ENCODE measurements at regions not wholly inside any gene's neighbourhood (a gene's known extent, or its start where the extent isn't known, plus 50 kb on each side); places are given as distances from the start of the nearest gene placed in this dataset.
A peak's percentile ranks its signal among the peaks of the same experiment; 100 is the strongest.

DNA sequence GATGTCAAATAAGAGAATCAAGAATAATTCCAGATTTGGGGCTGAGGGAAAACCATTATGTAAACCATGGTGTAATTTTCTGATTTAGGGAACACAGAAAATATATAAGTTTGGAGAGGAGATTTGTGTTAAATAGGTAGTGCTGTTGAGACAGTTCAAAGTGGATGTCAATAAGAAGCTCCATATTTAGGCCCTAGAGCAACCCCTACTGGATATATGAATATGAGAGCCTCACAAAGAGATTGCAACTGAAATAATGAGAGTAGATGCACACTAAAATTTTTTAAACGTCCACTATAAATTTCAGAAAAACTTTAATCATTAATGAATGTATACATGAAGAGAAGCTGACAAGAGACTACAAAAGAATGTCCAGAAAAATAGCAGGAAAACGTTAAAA lies 1447.8 kb upstream of the PRMT6 start:
- in situ Hi-C loops (cut with HindIII; ENCODE audit: extremely low pct_ligation_motif_present, low pct_unique_long_range_greater_than_20kb), result no loop called here

More for the DNA sequence above, 1447.8 kb upstream of the PRMT6 start:
- no TSS peak for BruUV-seq (replicated peaks)
- intact Hi-C loops (cut with micrococcal nuclease; ENCODE audit: unreplicated experiment), result loop anchor here (5.0 kb wide), 2 partner anchors 184 to 826 kb away; no protein-coding TSS in a partner anchor
- ATAC-seq (peak; percentile 63), FAIRE-seq (no peak), DNase-seq (ENCODE audit: low spot score) (peak; percentile 4)
- Histone ChIP-seq H3K27me3 (ENCODE audit: control insufficient read depth in 1 of 2, insufficient read depth in 2 of 2, low read length in 2 of 2) (no peaks in the 10 kb centered on the region), H3K4me3 (replicated peaks in 1 of 3; ENCODE audit: insufficient read depth in 1 of 3, low read depth in 2 of 3, low read length in 3 of 3) (no peak overlapping the region), H3K4me1 (ENCODE audit: insufficient read depth, low read length) (no peaks in the 10 kb centered on the region), H3K9me3 (ENCODE audit: low read length) (no peaks in the 10 kb centered on the region), H4K20me1 (ENCODE audit: insufficient read depth, low read length) (no peaks in the 10 kb centered on the region), H3K36me3 (replicated peaks in 1 of 2; ENCODE audit: control insufficient read depth in 1 of 2, insufficient read depth in 2 of 2, low read length in 2 of 2) (no peaks in the 10 kb centered on the region), H3K79me2 (ENCODE audit: insufficient read depth, low read length) (no peaks in the 10 kb centered on the region), H3K27ac (ENCODE audit: extremely low read length, insufficient read depth, low read length) (no peak overlapping the region), H3K9ac (ENCODE audit: insufficient read depth, low read depth, low read length) (no peak overlapping the region), H2AFZ (ENCODE audit: low read length) (no peak overlapping the region), H3K4me2 (ENCODE audit: low read depth, low read length) (no peak overlapping the region)
- ChIA-PET CTCF (ENCODE audit: low intra/inter-chr PET ratio, low total read pairs) (no interaction called here), POLR2A (no interaction called here)
- no peak for TF ChIP-seq HHEX (CRISPR knock-in tag; IDR thresholded peaks at IDR 0.05)
- TF ChIP-seq ZFP82 (CRISPR knock-in tag; IDR thresholded peaks at IDR 0.05; ENCODE audit: borderline replicate concordance), result no peak
- no peak for TF ChIP-seq ZFP1 (CRISPR knock-in tag; IDR thresholded peaks at IDR 0.05)
- TF ChIP-seq, protein P1, sequence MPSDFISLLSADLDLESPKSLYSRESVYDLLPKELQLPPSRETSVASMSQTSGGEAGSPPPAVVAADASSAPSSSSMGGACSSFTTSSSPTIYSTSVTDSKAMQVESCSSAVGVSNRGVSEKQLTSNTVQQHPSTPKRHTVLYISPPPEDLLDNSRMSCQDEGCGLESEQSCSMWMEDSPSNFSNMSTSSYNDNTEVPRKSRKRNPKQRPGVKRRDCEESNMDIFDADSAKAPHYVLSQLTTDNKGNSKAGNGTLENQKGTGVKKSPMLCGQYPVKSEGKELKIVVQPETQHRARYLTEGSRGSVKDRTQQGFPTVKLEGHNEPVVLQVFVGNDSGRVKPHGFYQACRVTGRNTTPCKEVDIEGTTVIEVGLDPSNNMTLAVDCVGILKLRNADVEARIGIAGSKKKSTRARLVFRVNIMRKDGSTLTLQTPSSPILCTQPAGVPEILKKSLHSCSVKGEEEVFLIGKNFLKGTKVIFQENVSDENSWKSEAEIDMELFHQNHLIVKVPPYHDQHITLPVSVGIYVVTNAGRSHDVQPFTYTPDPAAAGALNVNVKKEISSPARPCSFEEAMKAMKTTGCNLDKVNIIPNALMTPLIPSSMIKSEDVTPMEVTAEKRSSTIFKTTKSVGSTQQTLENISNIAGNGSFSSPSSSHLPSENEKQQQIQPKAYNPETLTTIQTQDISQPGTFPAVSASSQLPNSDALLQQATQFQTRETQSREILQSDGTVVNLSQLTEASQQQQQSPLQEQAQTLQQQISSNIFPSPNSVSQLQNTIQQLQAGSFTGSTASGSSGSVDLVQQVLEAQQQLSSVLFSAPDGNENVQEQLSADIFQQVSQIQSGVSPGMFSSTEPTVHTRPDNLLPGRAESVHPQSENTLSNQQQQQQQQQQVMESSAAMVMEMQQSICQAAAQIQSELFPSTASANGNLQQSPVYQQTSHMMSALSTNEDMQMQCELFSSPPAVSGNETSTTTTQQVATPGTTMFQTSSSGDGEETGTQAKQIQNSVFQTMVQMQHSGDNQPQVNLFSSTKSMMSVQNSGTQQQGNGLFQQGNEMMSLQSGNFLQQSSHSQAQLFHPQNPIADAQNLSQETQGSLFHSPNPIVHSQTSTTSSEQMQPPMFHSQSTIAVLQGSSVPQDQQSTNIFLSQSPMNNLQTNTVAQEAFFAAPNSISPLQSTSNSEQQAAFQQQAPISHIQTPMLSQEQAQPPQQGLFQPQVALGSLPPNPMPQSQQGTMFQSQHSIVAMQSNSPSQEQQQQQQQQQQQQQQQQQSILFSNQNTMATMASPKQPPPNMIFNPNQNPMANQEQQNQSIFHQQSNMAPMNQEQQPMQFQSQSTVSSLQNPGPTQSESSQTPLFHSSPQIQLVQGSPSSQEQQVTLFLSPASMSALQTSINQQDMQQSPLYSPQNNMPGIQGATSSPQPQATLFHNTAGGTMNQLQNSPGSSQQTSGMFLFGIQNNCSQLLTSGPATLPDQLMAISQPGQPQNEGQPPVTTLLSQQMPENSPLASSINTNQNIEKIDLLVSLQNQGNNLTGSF (CRISPR knock-in tag; IDR thresholded peaks at IDR 0.05), result no peak
- TF ChIP-seq, protein P2, sequence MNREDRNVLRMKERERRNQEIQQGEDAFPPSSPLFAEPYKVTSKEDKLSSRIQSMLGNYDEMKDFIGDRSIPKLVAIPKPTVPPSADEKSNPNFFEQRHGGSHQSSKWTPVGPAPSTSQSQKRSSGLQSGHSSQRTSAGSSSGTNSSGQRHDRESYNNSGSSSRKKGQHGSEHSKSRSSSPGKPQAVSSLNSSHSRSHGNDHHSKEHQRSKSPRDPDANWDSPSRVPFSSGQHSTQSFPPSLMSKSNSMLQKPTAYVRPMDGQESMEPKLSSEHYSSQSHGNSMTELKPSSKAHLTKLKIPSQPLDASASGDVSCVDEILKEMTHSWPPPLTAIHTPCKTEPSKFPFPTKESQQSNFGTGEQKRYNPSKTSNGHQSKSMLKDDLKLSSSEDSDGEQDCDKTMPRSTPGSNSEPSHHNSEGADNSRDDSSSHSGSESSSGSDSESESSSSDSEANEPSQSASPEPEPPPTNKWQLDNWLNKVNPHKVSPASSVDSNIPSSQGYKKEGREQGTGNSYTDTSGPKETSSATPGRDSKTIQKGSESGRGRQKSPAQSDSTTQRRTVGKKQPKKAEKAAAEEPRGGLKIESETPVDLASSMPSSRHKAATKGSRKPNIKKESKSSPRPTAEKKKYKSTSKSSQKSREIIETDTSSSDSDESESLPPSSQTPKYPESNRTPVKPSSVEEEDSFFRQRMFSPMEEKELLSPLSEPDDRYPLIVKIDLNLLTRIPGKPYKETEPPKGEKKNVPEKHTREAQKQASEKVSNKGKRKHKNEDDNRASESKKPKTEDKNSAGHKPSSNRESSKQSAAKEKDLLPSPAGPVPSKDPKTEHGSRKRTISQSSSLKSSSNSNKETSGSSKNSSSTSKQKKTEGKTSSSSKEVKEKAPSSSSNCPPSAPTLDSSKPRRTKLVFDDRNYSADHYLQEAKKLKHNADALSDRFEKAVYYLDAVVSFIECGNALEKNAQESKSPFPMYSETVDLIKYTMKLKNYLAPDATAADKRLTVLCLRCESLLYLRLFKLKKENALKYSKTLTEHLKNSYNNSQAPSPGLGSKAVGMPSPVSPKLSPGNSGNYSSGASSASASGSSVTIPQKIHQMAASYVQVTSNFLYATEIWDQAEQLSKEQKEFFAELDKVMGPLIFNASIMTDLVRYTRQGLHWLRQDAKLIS (CRISPR knock-in tag; IDR thresholded peaks at IDR 0.05), result no peak
- TF ChIP-seq ZNF282 (IDR thresholded peaks at IDR 0.05; ENCODE audit: partially characterized antibody), result no peak
- TF ChIP-seq XRCC5 (optimal IDR thresholded peaks at IDR 0.05; ENCODE audit: low read length), result no peak
- no peak for TF ChIP-seq NFE2L2 (IDR thresholded peaks at IDR 0.05; ENCODE audit: low read length)
- TF ChIP-seq CENPX (CRISPR knock-in tag; IDR thresholded peaks at IDR 0.05), result no peak
- TF ChIP-seq, protein P3, sequence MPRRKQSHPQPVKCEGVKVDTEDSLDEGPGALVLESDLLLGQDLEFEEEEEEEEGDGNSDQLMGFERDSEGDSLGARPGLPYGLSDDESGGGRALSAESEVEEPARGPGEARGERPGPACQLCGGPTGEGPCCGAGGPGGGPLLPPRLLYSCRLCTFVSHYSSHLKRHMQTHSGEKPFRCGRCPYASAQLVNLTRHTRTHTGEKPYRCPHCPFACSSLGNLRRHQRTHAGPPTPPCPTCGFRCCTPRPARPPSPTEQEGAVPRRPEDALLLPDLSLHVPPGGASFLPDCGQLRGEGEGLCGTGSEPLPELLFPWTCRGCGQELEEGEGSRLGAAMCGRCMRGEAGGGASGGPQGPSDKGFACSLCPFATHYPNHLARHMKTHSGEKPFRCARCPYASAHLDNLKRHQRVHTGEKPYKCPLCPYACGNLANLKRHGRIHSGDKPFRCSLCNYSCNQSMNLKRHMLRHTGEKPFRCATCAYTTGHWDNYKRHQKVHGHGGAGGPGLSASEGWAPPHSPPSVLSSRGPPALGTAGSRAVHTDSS (CRISPR knock-in tag; conservative IDR thresholded peaks at IDR 0.05), result no peak
- peak; percentile 50; the same call in 1 of the 2 replicates for TF ChIP-seq STAG1 (CRISPR knock-in tag; IDR thresholded peaks at IDR 0.05)
- TF ChIP-seq, protein P4, sequence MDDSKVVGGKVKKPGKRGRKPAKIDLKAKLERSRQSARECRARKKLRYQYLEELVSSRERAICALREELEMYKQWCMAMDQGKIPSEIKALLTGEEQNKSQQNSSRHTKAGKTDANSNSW (CRISPR knock-in tag; IDR thresholded peaks at IDR 0.05; ENCODE audit: borderline replicate concordance), result no peak
- TF ChIP-seq CTCF (CRISPR knock-in tag; IDR thresholded peaks at IDR 0.05), result peak; percentile 38
- TF ChIP-seq ZNF83 (CRISPR knock-in tag; IDR thresholded peaks at IDR 0.05; ENCODE audit: borderline replicate concordance), result no peak
- WGBS (ENCODE audit: low lambda C conversion rate), result 0% methylated on average over 2 of the region's 2 CpGs
